K562 (cell line): ENCODE measurements at regions not wholly inside any gene's neighbourhood (a gene's known extent, or its start where the extent isn't known, plus 50 kb on each side); places are given as distances from the start of the nearest gene placed in this dataset.

Experiments
- ATAC-seq: fragments of 200-7000 bp; cut with Tn5 transposase; 3 replicates; pipeline ENCODE4 v1.9.1; 2020; ENCODE audit warnings: moderate library complexity
- BruUV-seq: library from RNA; stranded (reverse); fragments of 400-500 nt; replicated peaks from 2 replicates; lab custom pipeline; 2021; lab: Mats Ljungman, UMichigan
- CTCF ChIA-PET: fragments of 300-600 bp; formaldehyde crosslinking; extraction: SDS; loops from one replicate; lab custom pipeline; 2021; ENCODE audit warnings: low intra/inter-chr PET ratio; lab: Yijun Ruan, JAX
- POLR2A ChIA-PET: fragments of 300-600, 350-650 bp; sonication (Branson Sonifier 250); formaldehyde crosslinking; extraction: SDS; loops from one replicate; lab custom pipeline; 2021; ENCODE audit warnings: antibody characterized with exemption, inconsistent platforms; lab: Yijun Ruan, JAX
- DNase-seq, 4 experiments: peaks; one replicate each; pipeline versions ENCODE4 v3.0.0 to v3.0.0-alpha.2; 2011 to 2018; ENCODE audit warnings: low spot score in 3 of 4, mixed read lengths in 3 of 4; ENCODE audit errors: extremely low read depth in 1 of 4
- FAIRE-seq: peaks from 2 replicates; lab custom pipeline; 2011; peaks lifted over from hg19 to GRCh38; lab: Jason Lieb, UNC
- H2AFZ ChIP-seq: 2 replicates; pipeline ENCODE4 v1.6.0; 2011; ENCODE audit warnings: low read depth, low read length, control low read depth, inconsistent platforms
- H3K27ac ChIP-seq: fragments of 200-600 bp; 3 replicates; pipeline ENCODE4 v1.8.0; 2011; ENCODE audit warnings: low read depth, mild to moderate bottlenecking, control low read depth, inconsistent platforms, low read length, moderate library complexity, mixed read lengths; ENCODE audit errors: extremely low read depth
- H3K27me3 ChIP-seq, 2 experiments: fragments of 300-600 bp in 1 of 2; 2 replicates in 1 of 2; 3 replicates in 1 of 2; pipeline versions ENCODE4 v1.6.0 to v1.8.0; 2011; ENCODE audit warnings: inconsistent platforms in 2 of 2, low read length in 2 of 2, mild to moderate bottlenecking in 1 of 2, mixed read lengths in 1 of 2, moderate library complexity in 1 of 2; ENCODE audit not compliant: control insufficient read depth in 2 of 2, insufficient read depth in 2 of 2
- H3K36me3 ChIP-seq: fragments of 300-600 bp; 3 replicates; pipeline ENCODE4 v1.8.0; 2011; ENCODE audit warnings: mild to moderate bottlenecking, low read length, inconsistent platforms; ENCODE audit not compliant: control insufficient read depth, insufficient read depth
- H3K4me1 ChIP-seq, 2 experiments: fragments of 200-600 bp in 1 of 2; replicated peaks in 1 of 2; 2 replicates in 1 of 2; 3 replicates in 1 of 2; pipeline versions ENCODE4 v1.5.1 to v1.8.0; 2011; ENCODE audit warnings: inconsistent platforms in 2 of 2, low read length in 2 of 2, mild to moderate bottlenecking in 1 of 2, mixed read lengths in 1 of 2, moderate library complexity in 1 of 2; ENCODE audit not compliant: control insufficient read depth in 2 of 2, insufficient read depth in 2 of 2
- H3K4me2 ChIP-seq: 2 replicates; pipeline ENCODE4 v1.6.1; 2011; ENCODE audit warnings: low read length, control low read depth, inconsistent platforms, mixed read lengths; ENCODE audit not compliant: insufficient read depth
- H3K4me3 ChIP-seq: fragments of 200-600 bp; sonication (generic), shearing (Covaris generic); 2 replicates; pipeline ENCODE4 v1.5.1; 2016; ENCODE audit warnings: control low read depth, inconsistent platforms
- H3K79me2 ChIP-seq: fragments of 200-600 bp; 3 replicates; pipeline ENCODE4 v1.8.0; 2011; ENCODE audit warnings: low read length, inconsistent platforms; ENCODE audit not compliant: control insufficient read depth, insufficient read depth
- H3K9ac ChIP-seq, 2 experiments: 2 replicates each; pipeline versions ENCODE4 v1.6.0 to v1.6.1; 2011; ENCODE audit warnings: low read depth in 2 of 2, low read length in 2 of 2, control low read depth in 1 of 2, inconsistent platforms in 1 of 2, mild to moderate bottlenecking in 1 of 2, mixed read lengths in 1 of 2; ENCODE audit not compliant: insufficient read depth in 1 of 2
- H3K9me1 ChIP-seq: one replicate; pipeline ENCODE4 v1.6.0; 2011; ENCODE audit warnings: inconsistent platforms, mild to moderate bottlenecking, low read length, moderate library complexity; ENCODE audit not compliant: control insufficient read depth, insufficient read depth
- H3K9me3 ChIP-seq: replicated peaks from 2 replicates; pipeline ENCODE4 v1.5.1; 2011; ENCODE audit warnings: low read depth, low read length, inconsistent platforms; ENCODE audit not compliant: control insufficient read depth, insufficient read depth
- H4K20me1 ChIP-seq: replicated peaks from 2 replicates; pipeline ENCODE4 v1.6.1; 2011; ENCODE audit warnings: low read length, inconsistent platforms, mixed read lengths; ENCODE audit not compliant: control insufficient read depth, insufficient read depth
- ARID2 ChIP-seq: fragments of 450-650 bp; IDR thresholded peaks from 2 replicates; pipeline ENCODE4 v1.6.1; 2017; ENCODE audit warnings: antibody characterized with exemption, mild to moderate bottlenecking
- ATF4 ChIP-seq: fragments of 450-650 bp; formaldehyde crosslinking; IDR thresholded peaks from 2 replicates; pipeline ENCODE4 v1.4.0; 2022; ENCODE audit warnings: mild to moderate bottlenecking, moderate library complexity
- BACH1 ChIP-seq: fragments of 200-800 bp; sonication (Bioruptor generic); IDR thresholded peaks from 2 replicates; pipeline ENCODE4 v1.6.1; 2016; ENCODE audit warnings: missing genetic modification characterization, missing compliant biosample characterization
- BRF1 ChIP-seq: IDR thresholded peaks from 3 replicates; pipeline ENCODE4 v1.6.1; 2011; ENCODE audit warnings: borderline replicate concordance, mild to moderate bottlenecking; ENCODE audit not compliant: insufficient read length; ENCODE audit errors: extremely low read depth
- CC2D1A ChIP-seq: fragments of 450-650 bp; IDR thresholded peaks from 2 replicates; pipeline ENCODE4 v1.6.1; 2017; ENCODE audit warnings: mild to moderate bottlenecking
- ESRRA ChIP-seq: fragments of 450-650 bp; IDR thresholded peaks from 2 replicates; pipeline ENCODE4 v1.6.1; 2014; ENCODE audit warnings: low read depth, mild to moderate bottlenecking, moderate library complexity, borderline replicate concordance
- FOXK2 ChIP-seq, 2 experiments: fragments of 450-650 bp; IDR thresholded peaks in 1 of 2; conservative IDR thresholded peaks in 1 of 2; 2 replicates each; pipeline ENCODE4 v1.6.1; 2016; ENCODE audit warnings: low read depth in 2 of 2, mild to moderate bottlenecking in 1 of 2
- GTF2F1 ChIP-seq: IDR thresholded peaks from 2 replicates; pipeline ENCODE4 v1.6.1; 2011; ENCODE audit warnings: low read depth, low read length, improper control_type of control experiment
- HBP1 ChIP-seq: fragments of 450-650 bp; formaldehyde crosslinking; IDR thresholded peaks from 2 replicates; pipeline ENCODE4 v1.4.0; 2022; ENCODE audit warnings: missing genetic modification characterization
- MBD2 ChIP-seq: sonication (generic); IDR thresholded peaks from 2 replicates; pipeline ENCODE4 v1.6.1; 2016; ENCODE audit warnings: low read depth, borderline replicate concordance
- MEF2D ChIP-seq: conservative IDR thresholded peaks from 2 replicates; pipeline ENCODE4 v1.6.1; 2016; ENCODE audit warnings: low read depth, missing genetic modification characterization, missing compliant biosample characterization
- MTA1 ChIP-seq: fragments of 450-650 bp; IDR thresholded peaks from 2 replicates; pipeline ENCODE4 v1.6.1; 2017; ENCODE audit warnings: borderline replicate concordance
- MXD1 ChIP-seq: fragments of 250-450 bp; sonication (Bioruptor Pico); IDR thresholded peaks from 2 replicates; pipeline ENCODE4 v1.8.0; 2021; ENCODE audit warnings: borderline replicate concordance, mild to moderate bottlenecking, moderate library complexity; ENCODE audit not compliant: poor library complexity, severe bottlenecking
- MXI1 ChIP-seq: IDR thresholded peaks from 2 replicates; pipeline ENCODE4 v1.6.1; 2011; ENCODE audit warnings: low read depth, mild to moderate bottlenecking, improper control_type of control experiment, low read length
- PML ChIP-seq: IDR thresholded peaks from 2 replicates; pipeline ENCODE4 v1.6.1; 2012; ENCODE audit warnings: low read length, inconsistent platforms
- POLR2AphosphoS2 ChIP-seq: IDR thresholded peaks from 2 replicates; pipeline ENCODE4 v1.6.1; 2012; ENCODE audit warnings: low read length, improper control_type of control experiment
- POLR2AphosphoS5 ChIP-seq: IDR thresholded peaks from 2 replicates; pipeline ENCODE4 v1.6.1; 2011; ENCODE audit warnings: mild to moderate bottlenecking, low read depth, low read length, moderate library complexity; ENCODE audit not compliant: control insufficient read depth, insufficient read depth
- TARDBP ChIP-seq: fragments of 450-650 bp; IDR thresholded peaks from 2 replicates; pipeline ENCODE4 v1.6.1; 2016
- ZC3H8 ChIP-seq: fragments of 450-650 bp; IDR thresholded peaks from 2 replicates; pipeline ENCODE4 v1.6.1; 2017
- ZNF263 ChIP-seq: sonication (generic); formaldehyde crosslinking; IDR thresholded peaks from 2 replicates; pipeline ENCODE4 v1.8.0; 2022; ENCODE audit warnings: mild to moderate bottlenecking, missing genetic modification reagents, borderline replicate concordance
- WGBS: fragments of 100-300 bp; shearing (Covaris generic); methylation state at CpG from one replicate; pipeline ENCODE4 v1.1.6; 2016; ENCODE audit warnings: low coverage, mixed read lengths; ENCODE audit not compliant: insufficient coverage; ENCODE audit errors: missing lambda C conversion rate; 5-methylcytosine and 5-hydroxymethylcytosine counted together
- in situ Hi-C: fragments of 300-500 bp; cut with MboI; formaldehyde crosslinking; loops from 4 replicates; pipeline ENCODE4 v1.15.0; 2018; ENCODE audit warnings: inconsistent platforms, mixed read lengths
- intact Hi-C: fragments of 100-400 bp; cut with micrococcal nuclease; formaldehyde crosslinking; loops from 2 replicates; pipeline ENCODE4 v1.14.2; 2022

GRCh38 chr10:35934642-35934995 is 292.5 kb upstream of the FZD8 start:
- H3K9me3 ChIP-seq: no peaks in the 10 kb centered on the region
- H3K27ac ChIP-seq: no peak overlapping the region
- DNase-seq (no peak), FAIRE-seq (no peak), ATAC-seq (no peak)
- ChIA-PET POLR2A (no interaction called here), CTCF (no interaction called here)
- H3K27me3 ChIP-seq: no peaks in the 10 kb centered on the region
- no peaks in the 10 kb centered on the region for H3K36me3 ChIP-seq
- 0% methylated on average over 5 of the region's 5 CpGs for WGBS
- no peak overlapping the region for H3K9ac ChIP-seq
- no peak overlapping the region for H3K4me3 ChIP-seq
- no peaks in the 10 kb centered on the region for H3K79me2 ChIP-seq
- no peaks in the 10 kb centered on the region for H3K9me1 ChIP-seq
- intact Hi-C loops (no loop called here), in situ Hi-C loops (no loop called here)
- no peak for TF ChIP-seq FOXK2 (conservative IDR thresholded peaks at IDR 0.05 in 1 of 2, IDR thresholded peaks at IDR 0.05 in 1 of 2; ENCODE audit: low read depth in 2 of 2)
- no peak for TF ChIP-seq GTF2F1
- TF ChIP-seq CC2D1A: no peak
- TF ChIP-seq ZC3H8: no peak
- no peak for TF ChIP-seq MXI1
- no peak for TF ChIP-seq MEF2D (tag)
- TF ChIP-seq TARDBP: no peak
- TF ChIP-seq PML: no peak
- TF ChIP-seq MXD1 (CRISPR knock-in tag): no peak
- TF ChIP-seq ARID2: no peak
- no peak for TF ChIP-seq ESRRA
- no peak for TF ChIP-seq ZNF263
- TF ChIP-seq BRF1: no peak
- TF ChIP-seq BACH1 (tag): no peak
- no peak for TF ChIP-seq POLR2AphosphoS2
- no peak for TF ChIP-seq MBD2
- no peak for TF ChIP-seq MTA1
- no peak for TF ChIP-seq HBP1 (CRISPR knock-in tag)
- no peak for TF ChIP-seq ATF4 (CRISPR knock-in tag)
- no peak for TF ChIP-seq POLR2AphosphoS5
- H2AFZ ChIP-seq: no peak overlapping the region
- H3K4me1 ChIP-seq: no peaks in the 10 kb centered on the region
- H3K4me2 ChIP-seq: no peak overlapping the region
- H4K20me1 ChIP-seq: no peaks in the 10 kb centered on the region
- BruUV-seq: no TSS peak
